Stimulated activated CD4-positive, alpha-beta T cell treated with anti-CD3 and anti-CD28 coated beads, Interleukin-15, amount 100 ng/mL, for 24 hours (primary cell): ENCODE measurements at regions not wholly inside any gene's neighbourhood (a gene's known extent, or its start where the extent isn't known, plus 50 kb on each side); places are given as distances from the start of the nearest gene placed in this dataset.

Source experiments
- DNase-seq: peaks from one replicate; pipeline ENCODE4 v3.0.0-alpha.2; 2020

- no peak for DNase-seq
Measured at GRCh38 chr1:82598337-82598736, 797.6 kb downstream of the ADGRL2 start.

- no peak for DNase-seq
Measured at GRCh38 chr1:82597649-82598048, 796.9 kb downstream of the ADGRL2 start.

GRCh38 chr1:82597141-82597540 is 796.4 kb downstream of the ADGRL2 start:
- DNase-seq: no peak

DNA sequence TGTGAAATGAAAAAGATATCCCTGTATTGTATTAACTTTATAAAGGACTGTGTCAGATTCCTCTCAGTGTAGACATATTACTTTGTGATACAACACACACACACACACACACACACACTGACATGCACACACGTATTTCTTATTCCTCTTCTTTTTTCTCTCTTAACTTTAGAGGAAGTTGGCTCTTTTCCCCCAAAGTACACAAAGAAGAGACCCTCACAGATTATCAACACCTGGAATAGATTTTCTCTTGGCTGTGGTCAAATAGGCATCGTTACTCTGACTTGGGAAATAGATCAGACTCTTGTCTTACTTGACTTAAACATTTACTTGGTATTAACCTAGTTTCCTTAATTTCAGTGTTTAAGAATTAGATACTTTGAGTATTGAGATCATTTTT is 792.8 kb downstream of the ADGRL2 start:
- no peak for DNase-seq

GRCh38 chr1:82589588-82589987 is 788.9 kb downstream of the ADGRL2 start:
- DNase-seq: no peak

- no peak for DNase-seq
Measured at GRCh38 chr1:82587371-82587770, 786.6 kb downstream of the ADGRL2 start.

DNA sequence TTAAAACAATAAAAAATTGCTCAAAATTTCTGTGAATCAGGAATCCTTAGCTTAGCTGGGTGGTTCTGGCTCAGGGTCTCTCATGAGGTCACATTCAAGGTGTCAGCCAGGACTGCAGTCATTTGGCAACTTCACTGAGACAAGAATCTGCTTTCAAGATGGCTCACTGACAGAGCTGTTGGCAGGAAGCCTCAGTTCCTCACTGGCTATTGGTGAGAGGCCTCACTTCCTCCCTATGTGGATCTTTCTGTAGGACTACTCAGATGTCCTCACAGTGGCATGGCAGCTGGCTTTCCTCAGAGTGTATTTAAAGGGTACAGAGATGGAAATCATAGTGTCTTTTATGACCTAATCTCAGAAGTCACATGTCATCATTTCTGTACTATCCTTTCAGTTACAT is 785.7 kb downstream of the ADGRL2 start:
- DNase-seq: no peak

- no peak for DNase-seq
Measured at GRCh38 chr1:82582347-82582746, 781.6 kb downstream of the ADGRL2 start.

- no peak for DNase-seq
Measured at GRCh38 chr1:82578086-82578726, 777.5 kb downstream of the ADGRL2 start.

GRCh38 chr1:82567348-82567747 is 766.6 kb downstream of the ADGRL2 start:
- DNase-seq: no peak

- DNase-seq: no peak
Measured at GRCh38 chr1:82565546-82565945, 764.8 kb downstream of the ADGRL2 start.

- no peak for DNase-seq
Measured at GRCh38 chr1:82565146-82565545, 764.4 kb downstream of the ADGRL2 start.

- DNase-seq: no peak
Measured at GRCh38 chr1:82564333-82564732, 763.6 kb downstream of the ADGRL2 start.

DNA sequence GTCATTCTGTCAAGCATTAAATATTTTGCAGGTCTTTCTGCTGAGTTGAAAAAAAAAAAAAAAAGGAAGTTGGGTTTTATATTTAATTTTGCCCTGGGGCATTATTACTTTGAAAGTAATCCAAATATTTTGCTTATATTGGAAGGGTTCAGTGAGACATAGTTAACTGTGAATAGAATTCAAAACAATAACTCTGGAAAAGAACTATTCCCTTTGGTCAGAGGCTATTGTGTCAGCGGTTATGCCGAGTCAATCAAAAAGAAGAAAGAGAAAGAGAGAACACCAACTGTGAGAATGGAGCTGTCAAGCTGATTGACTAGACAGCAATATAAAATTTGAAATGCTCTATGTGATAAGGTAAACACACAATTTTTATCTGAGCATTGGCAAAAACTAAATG is 761.7 kb downstream of the ADGRL2 start:
- no peak for DNase-seq

DNA sequence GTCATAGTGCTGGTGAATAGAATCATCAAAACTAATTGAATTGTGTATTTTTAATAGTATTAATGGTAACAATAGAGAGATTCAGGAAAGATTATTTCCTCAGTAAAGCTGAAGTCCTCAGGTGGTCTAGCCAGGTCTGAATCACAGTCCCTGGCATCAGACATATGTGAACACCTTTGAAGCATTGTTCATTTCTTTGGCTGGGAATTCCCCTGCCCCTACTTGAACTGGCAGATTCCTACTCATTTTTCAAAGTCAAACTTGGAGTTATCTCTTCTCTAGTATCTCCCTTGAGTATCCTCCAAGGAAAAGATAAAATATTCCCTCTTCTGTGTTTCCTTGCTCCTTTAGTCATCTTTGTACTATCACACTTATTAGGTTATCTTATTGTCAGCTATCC is 759.8 kb downstream of the ADGRL2 start:
- no peak for DNase-seq

- DNase-seq: no peak
Measured at GRCh38 chr1:82555501-82555900, 754.8 kb downstream of the ADGRL2 start.

- DNase-seq: no peak
Measured at GRCh38 chr1:82549841-82550240, 749.1 kb downstream of the ADGRL2 start.

GRCh38 chr1:82542766-82543165 is 742.0 kb downstream of the ADGRL2 start:
- DNase-seq: no peak

- DNase-seq: no peak
Measured at GRCh38 chr1:82542141-82542540, 741.4 kb downstream of the ADGRL2 start.

DNA sequence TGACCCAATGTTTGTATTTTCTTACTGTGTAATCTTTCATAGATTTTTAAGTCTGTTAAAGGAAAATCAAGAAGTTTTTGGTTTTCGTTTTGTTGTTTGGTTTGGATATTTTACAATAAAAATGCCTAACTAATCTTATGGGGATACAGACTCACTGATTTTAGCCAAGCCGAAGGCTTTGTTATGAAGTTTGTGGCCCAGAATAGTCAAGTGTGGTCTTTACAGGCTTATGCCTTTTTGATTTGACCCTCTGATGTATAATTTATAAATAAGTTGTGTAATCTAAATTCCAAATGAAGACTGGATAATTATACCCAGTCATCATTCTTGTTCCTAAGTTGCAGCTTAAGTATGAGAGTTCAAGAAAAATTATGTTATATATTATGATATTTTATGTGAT is 739.3 kb downstream of the ADGRL2 start:
- DNase-seq: no peak

DNA sequence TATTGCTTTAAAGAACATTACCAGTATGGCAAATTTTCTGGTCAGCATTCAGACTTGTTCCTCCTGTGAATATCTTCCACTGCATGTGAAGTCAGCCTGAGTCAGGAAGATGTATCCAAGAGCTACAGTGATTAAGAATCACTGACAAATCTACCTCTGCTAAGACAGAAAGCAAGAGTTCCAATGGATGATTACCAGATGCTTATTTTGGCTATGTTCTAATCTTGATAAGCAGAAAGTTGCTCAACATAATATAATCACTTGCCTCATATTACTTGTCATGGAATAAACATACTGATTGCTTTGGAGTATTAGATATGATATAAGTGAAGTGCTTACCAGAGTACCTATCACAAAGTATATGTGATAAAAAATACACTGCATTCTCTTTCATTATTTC is 738.1 kb downstream of the ADGRL2 start:
- no peak for DNase-seq

DNA sequence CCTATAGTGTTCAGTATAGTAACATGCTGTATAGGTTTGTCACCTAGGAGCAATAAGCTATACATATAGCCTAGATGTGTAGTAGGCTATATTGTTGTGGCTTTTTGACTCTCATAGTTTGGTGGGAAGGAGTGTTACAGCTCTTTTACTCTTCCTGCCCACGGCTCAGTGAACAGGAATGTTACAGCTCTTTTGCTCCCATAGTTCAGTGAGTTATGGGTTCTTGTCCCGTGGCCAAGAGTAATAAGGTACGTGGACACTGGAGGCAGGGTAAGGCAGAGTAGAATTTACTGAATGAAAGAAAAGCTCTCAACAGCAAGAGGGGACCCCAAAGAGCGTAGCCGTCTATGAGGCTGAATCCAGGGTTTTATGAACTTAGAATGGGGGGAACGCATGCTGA is 734.3 kb downstream of the ADGRL2 start:
- no peak for DNase-seq

GRCh38 chr1:82525378-82525777 is 724.6 kb downstream of the ADGRL2 start:
- DNase-seq: no peak

DNA sequence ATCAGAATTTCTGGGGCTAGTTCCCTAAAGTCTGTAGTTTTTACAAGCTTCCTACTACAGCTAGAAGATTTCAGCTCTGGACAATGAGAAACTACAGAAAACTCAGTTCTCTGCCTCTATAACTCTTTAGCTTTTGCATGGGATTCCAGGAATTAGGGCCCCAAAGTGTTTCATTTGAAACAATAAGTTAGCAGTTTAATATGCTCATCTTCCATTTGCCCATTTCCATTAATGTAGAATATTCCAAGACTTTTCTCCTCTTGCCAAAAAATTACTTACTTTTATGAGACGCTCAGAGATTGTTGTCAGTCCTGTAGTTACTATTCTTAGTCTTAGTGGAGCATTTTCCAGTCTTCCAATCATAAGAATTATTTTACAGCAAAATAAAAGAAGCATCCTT is 719.9 kb downstream of the ADGRL2 start:
- no peak for DNase-seq

GRCh38 chr1:82517586-82517985 is 716.9 kb downstream of the ADGRL2 start:
- DNase-seq: no peak

DNA sequence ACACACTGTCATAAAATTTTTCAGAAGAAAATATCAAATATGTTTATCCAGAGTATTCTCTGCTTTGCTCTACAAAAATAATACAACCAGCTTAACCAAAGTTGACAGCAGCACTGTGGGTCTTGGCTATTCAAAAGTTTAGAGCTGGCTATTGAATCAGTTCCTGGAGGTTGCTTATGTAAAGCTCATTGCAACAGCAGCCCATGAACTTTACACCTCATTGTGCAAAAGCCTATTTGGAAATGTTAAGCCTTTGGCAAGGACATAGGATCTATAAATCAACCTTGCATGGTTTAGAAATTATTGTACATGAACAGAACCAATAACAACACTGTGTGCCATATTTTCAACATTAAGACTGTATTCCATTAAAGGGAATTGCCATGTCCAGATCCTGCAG is 714.9 kb downstream of the ADGRL2 start:
- DNase-seq: no peak
